Loucy (cell line): ENCODE measurements at regions not wholly inside any gene's neighbourhood (a gene's known extent, or its start where the extent isn't known, plus 50 kb on each side); places are given as distances from the start of the nearest gene placed in this dataset.

Experiments
- H2AFZ ChIP-seq: fragments of 200-600 bp; sonication (generic); 2 replicates; pipeline ENCODE4 v1.6.0; 2016; ENCODE audit warnings: antibody characterized with exemption, mild to moderate bottlenecking, low read length, moderate library complexity
- H3F3A ChIP-seq: fragments of 200-600 bp; 2 replicates; pipeline ENCODE4 v1.6.0; 2016; ENCODE audit warnings: antibody characterized with exemption, low read depth, mild to moderate bottlenecking
- H3K27me3 ChIP-seq: fragments of 200-600 bp; sonication (generic); 2 replicates; pipeline ENCODE4 v1.6.1; 2014; ENCODE audit warnings: low read length, mild to moderate bottlenecking; ENCODE audit not compliant: insufficient read depth, poor library complexity, severe bottlenecking
- H3K36me3 ChIP-seq: fragments of 200-600 bp; sonication (generic); 2 replicates; pipeline ENCODE4 v1.6.1; 2016; ENCODE audit warnings: low read length; ENCODE audit not compliant: insufficient read depth
- H3K4me1 ChIP-seq: fragments of 200-600 bp; sonication (generic); 2 replicates; pipeline ENCODE4 v1.5.1; 2014; ENCODE audit warnings: low read length, mild to moderate bottlenecking; ENCODE audit not compliant: insufficient read depth, poor library complexity, severe bottlenecking
- H3K4me2 ChIP-seq: fragments of 200-600 bp; sonication (generic); 2 replicates; pipeline ENCODE4 v1.6.0; 2014; ENCODE audit warnings: antibody characterized with exemption, low read length, low read depth, mild to moderate bottlenecking; ENCODE audit not compliant: poor library complexity, severe bottlenecking
- H3K4me3 ChIP-seq: fragments of 200-600 bp; sonication (generic); 2 replicates; pipeline ENCODE4 v1.5.1; 2014; ENCODE audit warnings: low read length, mild to moderate bottlenecking, mixed read lengths; ENCODE audit not compliant: poor library complexity, severe bottlenecking
- H3K79me2 ChIP-seq: fragments of 200-600 bp; sonication (generic); 2 replicates; pipeline ENCODE4 v1.6.1; 2014; ENCODE audit warnings: low read length; ENCODE audit not compliant: insufficient read depth
- H3K9ac ChIP-seq: fragments of 200-600 bp; sonication (generic); 2 replicates; pipeline ENCODE4 v1.6.0; 2014; ENCODE audit warnings: mild to moderate bottlenecking, low read depth, low read length, moderate library complexity; ENCODE audit not compliant: poor library complexity, severe bottlenecking
- H3K9me2 ChIP-seq: fragments of 200-600 bp; sonication (generic); replicated peaks from 2 replicates; pipeline ENCODE4 v1.6.1; 2016; ENCODE audit warnings: low read depth, low read length, mixed read lengths
- H3K9me3 ChIP-seq: fragments of 200-600 bp; sonication (generic); 2 replicates; pipeline ENCODE4 v1.6.1; 2014; ENCODE audit warnings: mild to moderate bottlenecking, antibody characterized with exemption, low read length, low read depth; ENCODE audit not compliant: insufficient read depth
- H4K20me1 ChIP-seq: fragments of 200-600 bp; sonication (generic); 2 replicates; pipeline ENCODE4 v1.6.0; 2014; ENCODE audit warnings: antibody characterized with exemption, low read length, mild to moderate bottlenecking; ENCODE audit not compliant: insufficient read depth, poor library complexity, severe bottlenecking
- CTCF ChIP-seq: fragments of 200-600 bp; sonication (generic); conservative IDR thresholded peaks from 2 replicates; pipeline ENCODE4 v1.5.1; 2014; ENCODE audit warnings: mild to moderate bottlenecking, antibody characterized with exemption, low read length
- EZH2phosphoT487 ChIP-seq: fragments of 200-600 bp; IDR thresholded peaks from 2 replicates; pipeline ENCODE4 v1.6.1; 2018; ENCODE audit warnings: antibody characterized with exemption, mild to moderate bottlenecking, moderate library complexity, borderline replicate concordance

DNA sequence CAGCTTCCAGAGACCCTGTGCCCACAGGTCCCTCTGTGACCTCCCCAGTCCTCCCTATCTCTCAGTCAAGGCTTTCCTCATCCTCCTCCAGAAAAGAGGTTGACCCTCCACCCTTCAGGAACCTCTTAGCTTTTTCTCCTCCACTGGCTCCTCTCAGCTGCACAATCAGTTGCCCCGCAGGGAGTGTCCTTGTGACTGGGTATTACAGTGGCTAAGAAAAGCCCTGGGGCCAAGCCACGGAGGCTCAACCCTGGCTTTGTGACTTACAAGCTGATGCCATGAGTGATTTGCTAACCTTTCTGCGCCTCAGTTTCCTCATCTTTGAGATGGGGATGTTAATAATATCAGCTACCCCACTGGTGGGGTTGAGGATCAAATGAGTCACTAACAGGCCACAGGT is 66.4 kb upstream of the ZMIZ1 start:
- Histone ChIP-seq H3K4me2 (no peak overlapping the region), H3K4me1 (peaks cover 5% of the 10 kb centered on the region), H3F3A (no peaks in the 10 kb centered on the region), H3K36me3 (no peaks in the 10 kb centered on the region), H3K9me2 (no peaks in the 10 kb centered on the region), H2AFZ (no peak overlapping the region), H3K9me3 (no peaks in the 10 kb centered on the region), H3K4me3 (no peak overlapping the region), H3K79me2 (no peaks in the 10 kb centered on the region), H3K9ac (no peak overlapping the region), H4K20me1 (no peaks in the 10 kb centered on the region), H3K27me3 (no peaks in the 10 kb centered on the region)
- TF ChIP-seq CTCF (no peak), EZH2phosphoT487 (no peak)

- Histone ChIP-seq H3K79me2 (no peaks in the 10 kb centered on the region), H4K20me1 (no peaks in the 10 kb centered on the region), H3K27me3 (no peaks in the 10 kb centered on the region), H3K4me1 (peaks cover 5% of the 10 kb centered on the region), H3K4me3 (no peak overlapping the region), H3K9me3 (no peaks in the 10 kb centered on the region), H2AFZ (no peak overlapping the region), H3K36me3 (no peaks in the 10 kb centered on the region), H3K9ac (no peak overlapping the region), H3K4me2 (no peak overlapping the region), H3F3A (no peaks in the 10 kb centered on the region), H3K9me2 (no peaks in the 10 kb centered on the region)
- no peak for TF ChIP-seq CTCF
- no peak for TF ChIP-seq EZH2phosphoT487
These were observed 65.3 kb upstream of the ZMIZ1 start for GRCh38 chr10:79003183-79004100.

GRCh38 chr10:79004311-79004710 is 64.5 kb upstream of the ZMIZ1 start:
- H3K79me2 ChIP-seq, result no peaks in the 10 kb centered on the region
- H4K20me1 ChIP-seq, result no peaks in the 10 kb centered on the region
- no peak for TF ChIP-seq EZH2phosphoT487
- no peak for TF ChIP-seq CTCF
- H3K36me3 ChIP-seq, result no peaks in the 10 kb centered on the region
- H3K4me3 ChIP-seq, result no peak overlapping the region
- H3K9me3 ChIP-seq, result no peaks in the 10 kb centered on the region
- no peaks in the 10 kb centered on the region for H3K9me2 ChIP-seq
- H3K4me2 ChIP-seq, result no peak overlapping the region
- H3K27me3 ChIP-seq, result no peaks in the 10 kb centered on the region
- H3F3A ChIP-seq, result no peaks in the 10 kb centered on the region
- H3K9ac ChIP-seq, result no peak overlapping the region
- H3K4me1 ChIP-seq, result peaks cover 5% of the 10 kb centered on the region
- H2AFZ ChIP-seq, result no peak overlapping the region
